Stimulated activated CD4-positive, alpha-beta T cell treated with anti-CD3 and anti-CD28 coated beads, Interleukin-1b, Interleukin-23, amount 100 ng/mL, for 48 hours (primary cell): ENCODE measurements at regions not wholly inside any gene's neighbourhood (a gene's known extent, or its start where the extent isn't known, plus 50 kb on each side); places are given as distances from the start of the nearest gene placed in this dataset.

Experiments used
- DNase-seq: peaks from one replicate; pipeline ENCODE4 v3.0.0-alpha.2; 2020

- DNase-seq = no peak
These were observed 49.9 kb upstream of the SHB start for GRCh38 chr9:38118862-38119438.
